Trophoblast cell (in vitro differentiated cells and primary cell): ENCODE measurements at regions not wholly inside any gene's neighbourhood (a gene's known extent, or its start where the extent isn't known, plus 50 kb on each side); places are given as distances from the start of the nearest gene placed in this dataset.
A peak's percentile ranks its signal among the peaks of the same experiment; 100 is the strongest.

Experiments
- DNase-seq, 2 donors: peaks; one replicate each; pipeline ENCODE4 v3.0.0-alpha.2; 2016
- H2AFZ ChIP-seq: 2 replicates; pipeline ENCODE4 v1.6.1; 2013; ENCODE audit warnings: low read length, moderate library complexity, mild to moderate bottlenecking; ENCODE audit not compliant: insufficient read depth, poor library complexity
- H2AK5ac ChIP-seq: 2 replicates; pipeline ENCODE4 v1.6.1; 2013; ENCODE audit warnings: mild to moderate bottlenecking, low read length
- H2BK120ac ChIP-seq: 2 replicates; pipeline ENCODE4 v1.6.1; 2013; ENCODE audit warnings: low read length, mild to moderate bottlenecking, moderate library complexity; ENCODE audit not compliant: insufficient read depth, poor library complexity
- H2BK12ac ChIP-seq: 2 replicates; pipeline ENCODE4 v1.6.1; 2013; ENCODE audit warnings: mild to moderate bottlenecking, low read length, moderate library complexity
- H2BK5ac ChIP-seq: 2 replicates; pipeline ENCODE4 v1.6.1; 2013; ENCODE audit warnings: low read length, low read depth, moderate library complexity, mild to moderate bottlenecking; ENCODE audit not compliant: poor library complexity
- H3K14ac ChIP-seq: 2 replicates; pipeline ENCODE4 v1.6.1; 2013; ENCODE audit warnings: mild to moderate bottlenecking, low read length
- H3K18ac ChIP-seq: 2 replicates; pipeline ENCODE4 v1.6.1; 2013; ENCODE audit warnings: mild to moderate bottlenecking, low read length
- H3K23ac ChIP-seq: 2 replicates; pipeline ENCODE4 v1.6.1; 2013; ENCODE audit warnings: low read length
- H3K27ac ChIP-seq: 2 replicates; pipeline ENCODE4 v1.5.1; 2013; ENCODE audit warnings: low read depth, mild to moderate bottlenecking, inconsistent platforms, low read length, moderate library complexity
- H3K27me3 ChIP-seq: 2 replicates; pipeline ENCODE4 v1.6.1; 2013; ENCODE audit warnings: inconsistent platforms, mild to moderate bottlenecking, low read length, moderate library complexity; ENCODE audit not compliant: insufficient read depth
- H3K36me3 ChIP-seq, 2 experiments: 1 replicate in 1 of 2; 2 replicates in 1 of 2; pipeline ENCODE4 v1.6.1; 2013; ENCODE audit warnings: low read length in 2 of 2, mild to moderate bottlenecking in 2 of 2, moderate library complexity in 1 of 2; ENCODE audit not compliant: insufficient read depth in 2 of 2, control insufficient read depth in 1 of 2
- H3K4ac ChIP-seq: 2 replicates; pipeline ENCODE4 v1.6.1; 2013; ENCODE audit warnings: low read depth, mild to moderate bottlenecking, low read length, moderate library complexity
- H3K4me1 ChIP-seq, 2 experiments: 1 replicate in 1 of 2; 2 replicates in 1 of 2; pipeline ENCODE4 v1.6.1; 2013; ENCODE audit warnings: low read length in 2 of 2, mild to moderate bottlenecking in 2 of 2, moderate library complexity in 1 of 2; ENCODE audit not compliant: insufficient read depth in 2 of 2, control insufficient read depth in 1 of 2
- H3K4me2 ChIP-seq: 2 replicates; pipeline ENCODE4 v1.6.1; 2013; ENCODE audit warnings: inconsistent platforms, mild to moderate bottlenecking, low read length, moderate library complexity
- H3K4me3 ChIP-seq: 2 replicates; pipeline ENCODE4 v1.5.1; 2013; ENCODE audit warnings: mild to moderate bottlenecking, low read depth, low read length, inconsistent platforms
- H3K79me1 ChIP-seq: one replicate; pipeline ENCODE4 v1.6.1; 2013; ENCODE audit warnings: low read length
- H3K79me2 ChIP-seq: 2 replicates; pipeline ENCODE4 v1.6.1; 2013; ENCODE audit warnings: low read length, mild to moderate bottlenecking; ENCODE audit not compliant: control insufficient read depth, insufficient read depth, poor library complexity
- H3K9ac ChIP-seq: 2 replicates; pipeline ENCODE4 v1.6.1; 2013; ENCODE audit warnings: mild to moderate bottlenecking, low read length
- H3K9me3 ChIP-seq: 2 replicates; pipeline ENCODE4 v1.6.1; 2013; ENCODE audit warnings: low read depth, mild to moderate bottlenecking, control low read depth, inconsistent platforms, low read length; ENCODE audit not compliant: insufficient read depth
- H4K12ac ChIP-seq: 2 replicates; pipeline ENCODE4 v1.6.1; 2013; ENCODE audit warnings: low read depth, mild to moderate bottlenecking, low read length, moderate library complexity
- H4K8ac ChIP-seq: 2 replicates; pipeline ENCODE4 v1.6.1; 2013; ENCODE audit warnings: low read depth, mild to moderate bottlenecking, low read length, moderate library complexity
- H4K91ac ChIP-seq: one replicate; pipeline ENCODE4 v1.6.1; 2013; ENCODE audit warnings: low read depth, mild to moderate bottlenecking, low read length, moderate library complexity
- WGBS: extraction: QIAGEN DNeasy Blood & Tissue Kit; methylation state at CpG from one replicate; pipeline ENCODE4 v1.1.7; 2013; ENCODE audit warnings: missing lambda C conversion rate; ENCODE audit not compliant: insufficient read length, insufficient coverage; ENCODE audit errors: extremely low coverage; 5-methylcytosine and 5-hydroxymethylcytosine counted together

- H2BK120ac ChIP-seq: no peak overlapping the region
- no peak overlapping the region for H3K9ac ChIP-seq
- no peaks in the 10 kb centered on the region for H3K79me2 ChIP-seq
- H2AFZ ChIP-seq: no peak overlapping the region
- H3K36me3 ChIP-seq: no peaks in the 10 kb centered on the region
- no peak overlapping the region for H4K91ac ChIP-seq
- H2BK5ac ChIP-seq: no peak overlapping the region
- peaks cover 13 to 18% of the 10 kb centered on the region in 2 experiments for H3K4me1 ChIP-seq
- H3K4me3 ChIP-seq: no peak overlapping the region
- H4K12ac ChIP-seq: no peak overlapping the region
- no peak overlapping the region for H3K14ac ChIP-seq
- no peaks in the 10 kb centered on the region for H3K79me1 ChIP-seq
- no peaks in the 10 kb centered on the region for H3K9me3 ChIP-seq
- DNase-seq: no peak
- no peak overlapping the region for H3K27ac ChIP-seq
- no peak overlapping the region for H3K4me2 ChIP-seq
- 100% methylated on average over 1 of the region's 17 CpGs for WGBS
- no peak overlapping the region for H2AK5ac ChIP-seq
- H3K27me3 ChIP-seq: no peaks in the 10 kb centered on the region
- H3K4ac ChIP-seq: no peak overlapping the region
- no peak overlapping the region for H2BK12ac ChIP-seq
- H3K18ac ChIP-seq: no peak overlapping the region
- no peak overlapping the region for H3K23ac ChIP-seq
- H4K8ac ChIP-seq: no peak overlapping the region
Measured at GRCh38 chr2:19677825-19678518, 223.8 kb downstream of the TTC32 start.

GRCh38 chr2:19677215-19677777 lies 224.5 kb downstream of the TTC32 start:
- Histone ChIP-seq H2BK5ac (no peak overlapping the region), H2BK12ac (no peak overlapping the region), H3K79me2 (no peaks in the 10 kb centered on the region), H4K12ac (no peak overlapping the region), H3K27ac (no peak overlapping the region), H4K8ac (no peak overlapping the region), H3K4ac (no peak overlapping the region), H2AK5ac (no peak overlapping the region), H2AFZ (no peak overlapping the region), H4K91ac (no peak overlapping the region), H3K27me3 (no peaks in the 10 kb centered on the region), H3K23ac (no peak overlapping the region), H2BK120ac (no peak overlapping the region), H3K4me3 (peak overlapping the region; percentile 37), H3K79me1 (no peaks in the 10 kb centered on the region), H3K9me3 (no peaks in the 10 kb centered on the region), H3K14ac (no peak overlapping the region), H3K4me1 (peaks cover 18 to 23% of the 10 kb centered on the region in 2 experiments), H3K18ac (no peak overlapping the region), H3K36me3 (no peaks in the 10 kb centered on the region), H3K4me2 (no peak overlapping the region), H3K9ac (no peak overlapping the region)
- WGBS: no CpG with 5 or more reads among the region's 5 CpGs
- DNase-seq: no peak

GRCh38 chr2:19676770-19677169 lies 225.0 kb downstream of the TTC32 start:
- Histone ChIP-seq H3K4ac (no peak overlapping the region), H3K27ac (no peak overlapping the region), H2AK5ac (no peak overlapping the region), H3K79me2 (no peaks in the 10 kb centered on the region), H2BK12ac (no peak overlapping the region), H3K36me3 (no peaks in the 10 kb centered on the region), H2AFZ (no peak overlapping the region), H3K4me1 (peaks cover 22 to 23% of the 10 kb centered on the region in 2 experiments), H2BK120ac (no peak overlapping the region), H3K4me3 (no peak overlapping the region), H3K18ac (no peak overlapping the region), H4K91ac (no peak overlapping the region), H3K9me3 (no peaks in the 10 kb centered on the region), H3K27me3 (no peaks in the 10 kb centered on the region), H4K12ac (no peak overlapping the region), H3K9ac (no peak overlapping the region), H2BK5ac (no peak overlapping the region), H3K14ac (no peak overlapping the region), H3K79me1 (no peaks in the 10 kb centered on the region), H3K23ac (no peak overlapping the region), H3K4me2 (no peak overlapping the region), H4K8ac (no peak overlapping the region)
- no CpG with 5 or more reads among the region's 6 CpGs for WGBS
- DNase-seq: no peak

- Histone ChIP-seq H3K9ac (no peak overlapping the region), H3K14ac (no peak overlapping the region), H3K4me3 (no peak overlapping the region), H2BK120ac (no peak overlapping the region), H3K4me1 (peaks cover 22 to 23% of the 10 kb centered on the region in 2 experiments), H2BK12ac (no peak overlapping the region), H2AFZ (no peak overlapping the region), H4K12ac (no peak overlapping the region), H3K27ac (no peak overlapping the region), H3K18ac (no peak overlapping the region), H3K23ac (no peak overlapping the region), H3K36me3 (no peaks in the 10 kb centered on the region), H3K27me3 (no peaks in the 10 kb centered on the region), H2AK5ac (no peak overlapping the region), H4K8ac (no peak overlapping the region), H3K4ac (no peak overlapping the region), H3K79me2 (no peaks in the 10 kb centered on the region), H3K9me3 (peaks cover 4% of the 10 kb centered on the region), H4K91ac (no peak overlapping the region), H3K79me1 (no peaks in the 10 kb centered on the region), H2BK5ac (no peak overlapping the region), H3K4me2 (no peak overlapping the region)
- no CpG with 5 or more reads among the region's 13 CpGs for WGBS
- no peak for DNase-seq
Measured at GRCh38 chr2:19675856-19676460, 225.8 kb downstream of the TTC32 start.
